GM23338 (cell line): ENCODE measurements at regions not wholly inside any gene's neighbourhood (a gene's known extent, or its start where the extent isn't known, plus 50 kb on each side); places are given as distances from the start of the nearest gene placed in this dataset.

Source experiments
- ATAC-seq: fragments of 200-7000 bp; cut with Tn5 transposase; 3 replicates; pipeline ENCODE4 v1.9.1; 2020
- DNase-seq: peaks from one replicate; pipeline ENCODE4 v3.0.0-alpha.2; 2015; ENCODE audit warnings: low spot score
- H2AFZ ChIP-seq: fragments of 200-600 bp; sonication (generic); 2 replicates; pipeline ENCODE4 v1.8.0; 2016; ENCODE audit warnings: antibody characterized with exemption, mild to moderate bottlenecking, moderate library complexity
- H3F3A ChIP-seq: fragments of 200-600 bp; sonication (generic); replicated peaks from 2 replicates; pipeline ENCODE4 v1.8.0; 2017; ENCODE audit warnings: antibody characterized with exemption, mixed run types, low read depth
- H3K27ac ChIP-seq: fragments of 200-600 bp; sonication (generic); 2 replicates; pipeline ENCODE4 v1.6.1; 2016; ENCODE audit warnings: low read depth
- H3K27me3 ChIP-seq: fragments of 200-600 bp; sonication (generic); 2 replicates; pipeline ENCODE4 v1.8.0; 2016; ENCODE audit warnings: mild to moderate bottlenecking, mixed run types, moderate library complexity; ENCODE audit not compliant: insufficient read depth
- H3K36me3 ChIP-seq: fragments of 200-600 bp; sonication (generic); 2 replicates; pipeline ENCODE4 v1.8.0; 2016; ENCODE audit warnings: mild to moderate bottlenecking; ENCODE audit not compliant: insufficient read depth
- H3K4me1 ChIP-seq: fragments of 200-600 bp; sonication (generic); 2 replicates; pipeline ENCODE4 v1.8.0; 2016; ENCODE audit warnings: mild to moderate bottlenecking, moderate library complexity; ENCODE audit not compliant: insufficient read depth
- H3K4me2 ChIP-seq: fragments of 200-600 bp; sonication (generic); 2 replicates; pipeline ENCODE4 v1.7.1; 2017; ENCODE audit warnings: mixed run types
- H3K4me3 ChIP-seq: fragments of 200-600 bp; sonication (generic); 2 replicates; pipeline ENCODE4 v1.6.1; 2016; ENCODE audit warnings: mixed run types
- H3K79me2 ChIP-seq: fragments of 200-600 bp; sonication (generic); replicated peaks from 2 replicates; pipeline ENCODE4 v1.8.0; 2017; ENCODE audit warnings: mild to moderate bottlenecking; ENCODE audit not compliant: insufficient read depth
- H3K9me2 ChIP-seq: fragments of 200-600 bp; sonication (generic); 2 replicates; pipeline ENCODE4 v1.8.0; 2017; ENCODE audit not compliant: insufficient read depth
- H4K20me1 ChIP-seq: fragments of 200-600 bp; sonication (generic); replicated peaks from 2 replicates; pipeline ENCODE4 v1.8.0; 2017; ENCODE audit warnings: mild to moderate bottlenecking; ENCODE audit not compliant: insufficient read depth
- H3K27ac Mint-ChIP-seq: 2 replicates; pipeline ENCODE4 v1.8.0; 2020; ENCODE audit warnings: inconsistent platforms, mild to moderate bottlenecking, moderate library complexity, mixed read lengths
- H3K27me3 Mint-ChIP-seq: 3 replicates; pipeline ENCODE4 v1.8.0; 2022; ENCODE audit warnings: low read depth, mild to moderate bottlenecking, moderate library complexity, mixed read lengths, inconsistent platforms; ENCODE audit not compliant: insufficient read depth, poor library complexity
- H3K36me3 Mint-ChIP-seq: 3 replicates; pipeline ENCODE4 v1.8.0; 2021; ENCODE audit warnings: low read depth, mild to moderate bottlenecking, inconsistent platforms, moderate library complexity, mixed read lengths
- H3K4me1 Mint-ChIP-seq: 3 replicates; pipeline ENCODE4 v1.8.0; 2020; ENCODE audit warnings: mild to moderate bottlenecking, inconsistent platforms, mixed read lengths
- H3K4me3 Mint-ChIP-seq: 3 replicates; pipeline ENCODE4 v1.8.0; 2021; ENCODE audit warnings: moderate library complexity, mild to moderate bottlenecking, inconsistent platforms, mixed read lengths
- H3K9me3 Mint-ChIP-seq: 3 replicates; pipeline ENCODE4 v1.8.0; 2020; ENCODE audit warnings: moderate library complexity, mild to moderate bottlenecking, inconsistent platforms, mixed read lengths
- CREB1 ChIP-seq: fragments of 250-450 bp; sonication (Bioruptor Pico); IDR thresholded peaks from 2 replicates; pipeline ENCODE4 v1.5.0; 2020; ENCODE audit warnings: low read depth, mild to moderate bottlenecking, moderate library complexity
- CTCF ChIP-seq, 2 experiments: fragments of 200-600 bp in 1 of 2; sonication (generic) in 1 of 2; conservative IDR thresholded peaks; 2 replicates each; pipeline versions ENCODE4 v1.5.1 to v1.6.1; 2016 to 2017; ENCODE audit warnings: antibody characterized with exemption in 2 of 2, low read depth in 2 of 2, mild to moderate bottlenecking in 2 of 2, moderate library complexity in 1 of 2
- ETS1 ChIP-seq: IDR thresholded peaks from 2 replicates; pipeline ENCODE4 v1.6.1; 2016; ENCODE audit warnings: antibody characterized with exemption
- EZH2 ChIP-seq: fragments of 200-600 bp; sonication (generic); IDR thresholded peaks from one replicate; pipeline ENCODE4 v1.8.0; 2017; ENCODE audit warnings: antibody characterized with exemption, mild to moderate bottlenecking, low read depth; ENCODE audit not compliant: unreplicated experiment
- EZH2phosphoT487 ChIP-seq: fragments of 200-600 bp; sonication (generic); IDR thresholded peaks from one replicate; pipeline ENCODE4 v1.8.1; 2018; ENCODE audit warnings: antibody characterized with exemption; ENCODE audit not compliant: unreplicated experiment
- JUNB ChIP-seq: IDR thresholded peaks from one replicate; pipeline ENCODE4 v1.6.1; 2016; ENCODE audit warnings: antibody characterized with exemption; ENCODE audit not compliant: unreplicated experiment
- NANOG ChIP-seq: IDR thresholded peaks from 2 replicates; pipeline ENCODE4 v1.6.1; 2016; ENCODE audit warnings: antibody characterized with exemption, borderline replicate concordance
- POLR2AphosphoS5 ChIP-seq: IDR thresholded peaks from 2 replicates; pipeline ENCODE4 v1.6.1; 2016; ENCODE audit warnings: antibody characterized with exemption, low read depth
- REST ChIP-seq: IDR thresholded peaks from one replicate; pipeline ENCODE4 v1.6.1; 2018; ENCODE audit warnings: antibody characterized with exemption; ENCODE audit not compliant: unreplicated experiment
- STAT1 ChIP-seq: IDR thresholded peaks from one replicate; pipeline ENCODE4 v1.6.1; 2016; ENCODE audit warnings: antibody characterized with exemption; ENCODE audit not compliant: unreplicated experiment
- ZNF114 ChIP-seq: fragments of 250-450 bp; sonication (Bioruptor Pico); IDR thresholded peaks from 2 replicates; pipeline ENCODE4 v1.5.0; 2020; ENCODE audit warnings: mild to moderate bottlenecking, moderate library complexity
- ZNF331 ChIP-seq: fragments of 250-450 bp; sonication (Bioruptor Pico); IDR thresholded peaks from 2 replicates; pipeline ENCODE4 v1.5.0; 2020; ENCODE audit warnings: low read depth, mild to moderate bottlenecking, moderate library complexity
- ZNF462 ChIP-seq: fragments of 250-450 bp; sonication (Bioruptor Pico); IDR thresholded peaks from 2 replicates; pipeline ENCODE4 v1.5.0; 2020; ENCODE audit warnings: mild to moderate bottlenecking, moderate library complexity

GRCh38 chr12:76208129-76208528 is 123.6 kb upstream of the NAP1L1 start:
- peaks cover 2% of the 10 kb centered on the region for H3K27me3 Mint-ChIP-seq

More at GRCh38 chr12:76208129-76208528, 123.6 kb upstream of the NAP1L1 start:
- H3K27me3 ChIP-seq = no peaks in the 10 kb centered on the region
- Mint-ChIP-seq H3K4me1 (0 out of 3 replicates have a peak, but pooled peaks cover 6% of the 10 kb centered on the region), H3K36me3 (peaks cover 4% of the 10 kb centered on the region; the same call in 1 of the 3 replicates), H3K4me3 (no peak overlapping the region), H3K27ac (no peak overlapping the region), H3K9me3 (peaks cover 2% of the 10 kb centered on the region; the same call in 2 of the 3 replicates)
- no peak overlapping the region for H3K4me2 ChIP-seq
- H3K79me2 ChIP-seq = no peaks in the 10 kb centered on the region
- H3K36me3 ChIP-seq = no peaks in the 10 kb centered on the region
- H3K27ac ChIP-seq = no peak overlapping the region
- no peaks in the 10 kb centered on the region for H4K20me1 ChIP-seq
- no peaks in the 10 kb centered on the region for H3F3A ChIP-seq
- no peak overlapping the region for H3K4me3 ChIP-seq
- no peak overlapping the region for H2AFZ ChIP-seq
- TF ChIP-seq STAT1 (no peak), POLR2AphosphoS5 (no peak), REST (no peak), CREB1 (CRISPR knock-in tag) (no peak), ZNF462 (CRISPR knock-in tag) (no peak), EZH2 (no peak), JUNB (no peak), EZH2phosphoT487 (no peak), ZNF331 (no peak), ETS1 (no peak), NANOG (no peak), ZNF114 (CRISPR knock-in tag) (no peak), CTCF (conservative IDR thresholded peaks at IDR 0.05; ENCODE audit: low read depth in 2 of 2) (no peak)
- DNase-seq (no peak), ATAC-seq (no peak)
- peaks cover 17% of the 10 kb centered on the region; the same call in 1 of the 2 replicates for H3K9me2 ChIP-seq
- H3K4me1 ChIP-seq = no peaks in the 10 kb centered on the region
